H1 (cell line): ENCODE measurements at regions not wholly inside any gene's neighbourhood (a gene's known extent, or its start where the extent isn't known, plus 50 kb on each side); places are given as distances from the start of the nearest gene placed in this dataset.

Experiments used
- ATF3 ChIP-seq: IDR thresholded peaks from 2 replicates; pipeline ENCODE4 v1.6.1; 2011; ENCODE audit warnings: low read depth, mild to moderate bottlenecking, low read length; ENCODE audit not compliant: insufficient read depth
- CTBP2 ChIP-seq: IDR thresholded peaks from 2 replicates; pipeline ENCODE4 v1.7.0; 2011; ENCODE audit warnings: borderline replicate concordance, mild to moderate bottlenecking, moderate library complexity, mixed read lengths, low read length; ENCODE audit not compliant: insufficient read depth, insufficient read length
- CTCF ChIP-seq, 3 experiments: IDR thresholded peaks; 1 replicate in 2 of 3; 2 replicates in 1 of 3; pipeline versions ENCODE4 v1.5.1 to v1.6.1; 2011; ENCODE audit warnings: low read length in 3 of 3, mild to moderate bottlenecking in 3 of 3, inconsistent platforms in 2 of 3, low read depth in 1 of 3, moderate library complexity in 1 of 3; ENCODE audit not compliant: insufficient read depth in 1 of 3; ENCODE audit errors: control extremely low read depth in 1 of 3
- FOSL1 ChIP-seq: IDR thresholded peaks from 2 replicates; pipeline ENCODE4 v1.6.1; 2011; ENCODE audit warnings: mild to moderate bottlenecking, low read depth, low read length, moderate library complexity; ENCODE audit not compliant: insufficient read depth
- RBBP5 ChIP-seq: IDR thresholded peaks from 2 replicates; pipeline ENCODE4 v1.7.1; 2012; ENCODE audit warnings: low read depth, mild to moderate bottlenecking, inconsistent platforms, low read length, moderate library complexity, borderline replicate concordance
- RNF2 ChIP-seq: fragments of 200-900, 300-1000 bp; sonication (generic); IDR thresholded peaks from 2 replicates; pipeline ENCODE4 v1.7.1; 2016; ENCODE audit warnings: borderline replicate concordance, low read depth, mild to moderate bottlenecking, antibody characterized with exemption, low read length; ENCODE audit not compliant: poor library complexity, severe bottlenecking; ENCODE audit errors: missing control alignments

- TF ChIP-seq RNF2 (no peak), FOSL1 (no peak), CTCF (IDR thresholded peaks at IDR 0.05; ENCODE audit: control extremely low read depth in 1 of 3, insufficient read depth in 1 of 3, low read depth in 1 of 3, low read length in 3 of 3) (no peak), ATF3 (no peak), CTBP2 (no peak), RBBP5 (no peak)
Measured at GRCh38 chr3:43810797-43811196, 120.1 kb downstream of the ABHD5 start (continued).
